ENCODE measurements at regions not wholly inside any gene's neighbourhood (a gene's known extent, or its start where the extent isn't known, plus 50 kb on each side); places are given as distances from the start of the nearest gene placed in this dataset.

DNA sequence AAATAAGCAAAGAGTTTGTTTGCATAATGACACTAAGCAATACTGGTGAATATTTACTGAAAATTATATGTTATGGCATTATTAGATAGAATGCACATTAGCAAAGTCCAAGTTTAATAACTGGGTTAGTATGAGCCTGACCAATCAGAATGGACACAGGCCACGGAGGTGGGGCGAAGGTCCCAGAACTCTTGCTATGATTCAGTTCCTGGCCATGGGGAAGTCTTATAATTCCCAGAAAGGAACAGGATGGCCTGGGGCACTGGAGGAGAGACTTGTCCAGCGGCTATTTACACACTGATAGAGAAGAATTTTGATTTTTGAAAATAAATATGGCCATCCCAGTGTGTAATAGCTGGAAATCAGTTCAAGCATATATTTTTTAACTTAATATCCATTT is 372.0 kb downstream of the EFNB2 start:
- Histone ChIP-seq H3K27ac (no peak overlapping the region), H3K4me3 (no peak overlapping the region), H3K27me3 (no peaks in the 10 kb centered on the region), H3K36me3 (no peaks in the 10 kb centered on the region), H3K9me3 (no peaks in the 10 kb centered on the region), H3K4me1 (peaks cover 0 to 4% of the 10 kb centered on the region in 2 donors)
- no peak for DNase-seq (ENCODE audit: low spot score in 2 of 2)
- TF ChIP-seq, protein P1, sequence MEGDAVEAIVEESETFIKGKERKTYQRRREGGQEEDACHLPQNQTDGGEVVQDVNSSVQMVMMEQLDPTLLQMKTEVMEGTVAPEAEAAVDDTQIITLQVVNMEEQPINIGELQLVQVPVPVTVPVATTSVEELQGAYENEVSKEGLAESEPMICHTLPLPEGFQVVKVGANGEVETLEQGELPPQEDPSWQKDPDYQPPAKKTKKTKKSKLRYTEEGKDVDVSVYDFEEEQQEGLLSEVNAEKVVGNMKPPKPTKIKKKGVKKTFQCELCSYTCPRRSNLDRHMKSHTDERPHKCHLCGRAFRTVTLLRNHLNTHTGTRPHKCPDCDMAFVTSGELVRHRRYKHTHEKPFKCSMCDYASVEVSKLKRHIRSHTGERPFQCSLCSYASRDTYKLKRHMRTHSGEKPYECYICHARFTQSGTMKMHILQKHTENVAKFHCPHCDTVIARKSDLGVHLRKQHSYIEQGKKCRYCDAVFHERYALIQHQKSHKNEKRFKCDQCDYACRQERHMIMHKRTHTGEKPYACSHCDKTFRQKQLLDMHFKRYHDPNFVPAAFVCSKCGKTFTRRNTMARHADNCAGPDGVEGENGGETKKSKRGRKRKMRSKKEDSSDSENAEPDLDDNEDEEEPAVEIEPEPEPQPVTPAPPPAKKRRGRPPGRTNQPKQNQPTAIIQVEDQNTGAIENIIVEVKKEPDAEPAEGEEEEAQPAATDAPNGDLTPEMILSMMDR (IDR thresholded peaks at IDR 0.05), result no peak
- intact Hi-C loops (cut with DNase I), result no loop called here

DNA sequence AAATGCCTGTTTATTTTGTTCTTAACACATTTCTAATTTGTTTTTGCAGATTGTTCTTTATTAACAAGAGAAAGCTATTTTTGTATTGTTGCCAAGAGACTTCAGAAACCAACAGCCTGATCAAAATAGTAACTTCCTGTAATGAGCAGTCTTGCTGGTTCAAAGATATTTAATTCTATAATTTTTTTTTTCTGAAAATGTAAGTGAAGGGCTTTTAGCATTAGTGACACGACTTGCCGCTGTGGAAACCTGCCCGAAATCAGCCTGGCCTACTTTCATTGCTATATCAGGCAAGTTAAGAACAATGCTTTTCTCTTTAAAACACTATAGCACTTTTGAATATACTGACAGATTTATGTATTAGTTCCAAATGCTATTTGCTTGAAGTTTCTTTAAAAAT is 374.3 kb downstream of the EFNB2 start:
- Histone ChIP-seq H3K36me3 (no peaks in the 10 kb centered on the region), H3K4me3 (no peak overlapping the region), H3K4me1 (peaks cover 0 to 4% of the 10 kb centered on the region in 2 donors), H3K27me3 (no peaks in the 10 kb centered on the region), H3K27ac (no peak overlapping the region), H3K9me3 (no peaks in the 10 kb centered on the region)
- intact Hi-C loops (cut with DNase I), result no loop called here
- DNase-seq (ENCODE audit: low spot score in 2 of 2), result no peak
- TF ChIP-seq, protein P1 (IDR thresholded peaks at IDR 0.05), result no peak

DNA sequence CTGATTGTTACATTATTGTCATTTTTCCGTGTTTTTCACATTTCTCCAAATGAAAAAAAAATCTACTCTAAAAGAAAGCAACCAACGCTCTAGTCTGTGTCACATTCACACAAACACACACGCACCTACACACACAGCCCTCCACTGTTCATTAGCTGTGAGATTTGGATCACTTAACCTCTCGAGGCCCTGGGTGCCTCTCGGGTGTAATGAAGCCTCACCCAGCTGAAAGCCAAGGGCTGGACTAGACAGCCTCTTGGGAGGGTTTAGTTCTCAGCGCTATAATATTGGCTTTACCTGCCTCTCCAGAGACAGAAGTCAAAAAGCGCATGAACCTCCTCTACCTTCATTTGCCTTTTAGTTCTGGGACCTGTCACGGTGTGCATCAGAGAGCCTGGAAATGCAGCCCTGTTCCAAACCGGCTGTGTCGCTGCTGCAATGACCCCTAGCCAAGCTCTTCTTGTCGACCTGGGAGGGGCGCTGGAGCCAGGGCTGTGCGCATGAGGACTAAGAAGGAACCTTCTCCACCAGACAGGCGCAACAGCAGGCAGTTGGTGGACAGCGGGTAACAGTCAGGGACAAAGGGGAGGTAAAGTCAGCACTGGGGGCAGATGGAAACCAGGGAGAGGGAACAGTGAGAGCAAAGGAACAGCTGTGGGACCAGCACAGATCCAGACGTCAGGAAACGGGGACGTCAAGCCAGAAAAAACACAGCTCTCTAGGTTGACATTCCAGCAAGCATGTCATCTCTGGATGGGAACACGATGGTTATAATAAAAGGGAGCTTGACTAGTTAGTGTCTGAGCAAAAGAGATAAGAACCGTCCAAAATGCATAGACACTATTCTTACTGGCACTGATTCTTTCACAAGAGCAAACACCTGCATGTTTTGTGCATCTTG is 375.9 kb downstream of the EFNB2 start:
- peaks cover 0 to 4% of the 10 kb centered on the region in 2 donors for H3K4me1 ChIP-seq
- H3K27ac ChIP-seq, result no peak overlapping the region
- DNase-seq (ENCODE audit: low spot score in 2 of 2), result no peak
- intact Hi-C loops (cut with DNase I), result no loop called here
- no peak overlapping the region for H3K4me3 ChIP-seq
- TF ChIP-seq, protein P1 (IDR thresholded peaks at IDR 0.05), result no peak
- H3K27me3 ChIP-seq, result no peaks in the 10 kb centered on the region
- no peaks in the 10 kb centered on the region for H3K9me3 ChIP-seq
- no peaks in the 10 kb centered on the region for H3K36me3 ChIP-seq

DNA sequence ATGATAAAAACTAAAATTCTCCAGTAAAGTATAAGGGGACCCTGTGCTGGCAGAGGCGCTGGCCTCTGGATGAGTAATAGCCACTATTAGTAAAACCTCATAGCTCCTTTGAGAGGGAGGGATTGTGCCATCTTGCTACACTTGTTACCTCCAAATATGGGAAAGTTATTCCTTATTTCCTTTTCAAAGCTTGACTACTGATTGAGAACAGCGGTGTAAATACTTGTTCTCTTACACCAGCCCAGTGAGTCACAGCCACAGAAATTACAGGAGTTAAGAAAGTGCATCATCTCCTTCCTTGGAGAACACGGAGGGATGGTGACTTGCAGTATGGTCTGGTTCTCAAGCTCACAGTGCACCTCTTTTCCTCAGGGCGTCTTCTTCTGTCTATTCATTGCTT is 379.0 kb downstream of the EFNB2 start:
- Histone ChIP-seq H3K36me3 (no peaks in the 10 kb centered on the region), H3K4me3 (no peak overlapping the region), H3K9me3 (no peaks in the 10 kb centered on the region), H3K27ac (no peak overlapping the region), H3K4me1 (peaks cover 0 to 4% of the 10 kb centered on the region in 2 donors), H3K27me3 (no peaks in the 10 kb centered on the region)
- intact Hi-C loops (cut with DNase I), result no loop called here
- TF ChIP-seq, protein P1 (IDR thresholded peaks at IDR 0.05), result no peak
- DNase-seq (ENCODE audit: low spot score in 2 of 2), result peak in 1 of 2 donors; percentile 62

DNA sequence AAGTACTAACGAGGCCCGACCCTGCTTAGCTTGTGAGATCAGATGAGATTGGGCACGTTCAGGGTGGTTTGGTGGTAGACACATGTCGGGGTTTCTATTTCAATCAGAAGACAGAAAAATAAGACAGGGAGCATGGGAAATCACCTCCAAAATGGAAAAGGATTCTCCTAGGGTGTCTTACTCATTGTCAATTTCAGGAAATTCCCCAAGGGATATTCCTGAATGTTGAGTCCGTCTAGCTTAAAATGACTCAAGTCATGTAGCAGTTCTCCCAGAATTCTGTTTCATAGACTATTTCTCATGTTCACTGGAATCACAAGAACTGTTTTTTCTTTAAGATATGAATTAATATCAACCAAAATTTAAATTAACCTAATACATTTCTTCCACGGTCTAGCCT is 380.1 kb downstream of the EFNB2 start:
- intact Hi-C loops (cut with DNase I), result no loop called here
- DNase-seq (ENCODE audit: low spot score in 2 of 2), result no peak
- Histone ChIP-seq H3K9me3 (no peaks in the 10 kb centered on the region), H3K27ac (no peak overlapping the region), H3K36me3 (no peaks in the 10 kb centered on the region), H3K4me1 (no peaks in the 10 kb centered on the region), H3K4me3 (no peak overlapping the region), H3K27me3 (no peaks in the 10 kb centered on the region)
- TF ChIP-seq, protein P1 (IDR thresholded peaks at IDR 0.05), result no peak

All from ascending aorta (tissue), 2 donors.